ENCODE measurements at regions not wholly inside any gene's neighbourhood (a gene's known extent, or its start where the extent isn't known, plus 50 kb on each side); places are given as distances from the start of the nearest gene placed in this dataset.

- TF ChIP-seq CTCF (IDR thresholded peaks at IDR 0.05) (no peak), POLR2A (IDR thresholded peaks at IDR 0.05) (no peak), POLR2AphosphoS5 (IDR thresholded peaks at IDR 0.05) (no peak)
Observed at GRCh38 chr13:31416066-31416465, 216.3 kb downstream of the B3GLCT start.

Measured in breast epithelium (tissue), 3 donors.